K562 (cell line): ENCODE measurements at regions not wholly inside any gene's neighbourhood (a gene's known extent, or its start where the extent isn't known, plus 50 kb on each side); places are given as distances from the start of the nearest gene placed in this dataset.

Experiments
- ATAC-seq: fragments of 200-7000 bp; cut with Tn5 transposase; 3 replicates; pipeline ENCODE4 v1.9.1; 2020; ENCODE audit warnings: moderate library complexity
- BruUV-seq: library from RNA; stranded (reverse); fragments of 400-500 nt; replicated peaks from 2 replicates; lab custom pipeline; 2021; lab: Mats Ljungman, UMichigan
- CTCF ChIA-PET: fragments of 300-600 bp; formaldehyde crosslinking; extraction: SDS; loops from one replicate; lab custom pipeline; 2021; ENCODE audit warnings: low intra/inter-chr PET ratio; lab: Yijun Ruan, JAX
- POLR2A ChIA-PET: fragments of 300-600, 350-650 bp; sonication (Branson Sonifier 250); formaldehyde crosslinking; extraction: SDS; loops from one replicate; lab custom pipeline; 2021; ENCODE audit warnings: antibody characterized with exemption, inconsistent platforms; lab: Yijun Ruan, JAX
- DNase-seq, 4 experiments: peaks; one replicate each; pipeline versions ENCODE4 v3.0.0 to v3.0.0-alpha.2; 2011 to 2018; ENCODE audit warnings: low spot score in 3 of 4, mixed read lengths in 3 of 4; ENCODE audit errors: extremely low read depth in 1 of 4
- FAIRE-seq: peaks from 2 replicates; lab custom pipeline; 2011; peaks lifted over from hg19 to GRCh38; lab: Jason Lieb, UNC
- H2AFZ ChIP-seq: 2 replicates; pipeline ENCODE4 v1.6.0; 2011; ENCODE audit warnings: low read depth, low read length, control low read depth, inconsistent platforms
- H3K27ac ChIP-seq: fragments of 200-600 bp; 3 replicates; pipeline ENCODE4 v1.8.0; 2011; ENCODE audit warnings: low read depth, mild to moderate bottlenecking, control low read depth, inconsistent platforms, low read length, moderate library complexity, mixed read lengths; ENCODE audit errors: extremely low read depth
- H3K27me3 ChIP-seq, 2 experiments: fragments of 300-600 bp in 1 of 2; 2 replicates in 1 of 2; 3 replicates in 1 of 2; pipeline versions ENCODE4 v1.6.0 to v1.8.0; 2011; ENCODE audit warnings: inconsistent platforms in 2 of 2, low read length in 2 of 2, mild to moderate bottlenecking in 1 of 2, mixed read lengths in 1 of 2, moderate library complexity in 1 of 2; ENCODE audit not compliant: control insufficient read depth in 2 of 2, insufficient read depth in 2 of 2
- H3K36me3 ChIP-seq: fragments of 300-600 bp; 3 replicates; pipeline ENCODE4 v1.8.0; 2011; ENCODE audit warnings: mild to moderate bottlenecking, low read length, inconsistent platforms; ENCODE audit not compliant: control insufficient read depth, insufficient read depth
- H3K4me1 ChIP-seq, 2 experiments: fragments of 200-600 bp in 1 of 2; replicated peaks in 1 of 2; 2 replicates in 1 of 2; 3 replicates in 1 of 2; pipeline versions ENCODE4 v1.5.1 to v1.8.0; 2011; ENCODE audit warnings: inconsistent platforms in 2 of 2, low read length in 2 of 2, mild to moderate bottlenecking in 1 of 2, mixed read lengths in 1 of 2, moderate library complexity in 1 of 2; ENCODE audit not compliant: control insufficient read depth in 2 of 2, insufficient read depth in 2 of 2
- H3K4me2 ChIP-seq: 2 replicates; pipeline ENCODE4 v1.6.1; 2011; ENCODE audit warnings: low read length, control low read depth, inconsistent platforms, mixed read lengths; ENCODE audit not compliant: insufficient read depth
- H3K4me3 ChIP-seq: fragments of 200-600 bp; sonication (generic), shearing (Covaris generic); 2 replicates; pipeline ENCODE4 v1.5.1; 2016; ENCODE audit warnings: control low read depth, inconsistent platforms
- H3K79me2 ChIP-seq: fragments of 200-600 bp; 3 replicates; pipeline ENCODE4 v1.8.0; 2011; ENCODE audit warnings: low read length, inconsistent platforms; ENCODE audit not compliant: control insufficient read depth, insufficient read depth
- H3K9ac ChIP-seq, 2 experiments: 2 replicates each; pipeline versions ENCODE4 v1.6.0 to v1.6.1; 2011; ENCODE audit warnings: low read depth in 2 of 2, low read length in 2 of 2, control low read depth in 1 of 2, inconsistent platforms in 1 of 2, mild to moderate bottlenecking in 1 of 2, mixed read lengths in 1 of 2; ENCODE audit not compliant: insufficient read depth in 1 of 2
- H3K9me1 ChIP-seq: one replicate; pipeline ENCODE4 v1.6.0; 2011; ENCODE audit warnings: inconsistent platforms, mild to moderate bottlenecking, low read length, moderate library complexity; ENCODE audit not compliant: control insufficient read depth, insufficient read depth
- H3K9me3 ChIP-seq: replicated peaks from 2 replicates; pipeline ENCODE4 v1.5.1; 2011; ENCODE audit warnings: low read depth, low read length, inconsistent platforms; ENCODE audit not compliant: control insufficient read depth, insufficient read depth
- H4K20me1 ChIP-seq: replicated peaks from 2 replicates; pipeline ENCODE4 v1.6.1; 2011; ENCODE audit warnings: low read length, inconsistent platforms, mixed read lengths; ENCODE audit not compliant: control insufficient read depth, insufficient read depth
- FOXO4 ChIP-seq: fragments of 450-650 bp; formaldehyde crosslinking; IDR thresholded peaks from 2 replicates; pipeline ENCODE4 v1.4.0; 2020; ENCODE audit warnings: mild to moderate bottlenecking, moderate library complexity
- FOXP4 ChIP-seq: sonication (generic); formaldehyde crosslinking; IDR thresholded peaks from 2 replicates; pipeline ENCODE4 v1.8.0; 2022; ENCODE audit warnings: mild to moderate bottlenecking, missing genetic modification reagents, borderline replicate concordance
- MEIS2 ChIP-seq: fragments of 450-650 bp; IDR thresholded peaks from 2 replicates; pipeline ENCODE4 v1.6.1; 2014; ENCODE audit warnings: mild to moderate bottlenecking; ENCODE audit not compliant: partially characterized antibody
- NBN ChIP-seq: fragments of 450-650 bp; IDR thresholded peaks from 2 replicates; pipeline ENCODE4 v1.6.1; 2016; ENCODE audit warnings: low read depth, mild to moderate bottlenecking
- OTX1 ChIP-seq: fragments of 450-650 bp; formaldehyde crosslinking; IDR thresholded peaks from 2 replicates; pipeline ENCODE4 v1.4.0; 2022; ENCODE audit warnings: mild to moderate bottlenecking
- RFX5 ChIP-seq: IDR thresholded peaks from 2 replicates; pipeline ENCODE4 v1.6.1; 2011; ENCODE audit warnings: low read depth, mild to moderate bottlenecking, improper control_type of control experiment, low read length
- SAFB ChIP-seq: fragments of 200-400 bp; formaldehyde crosslinking; IDR thresholded peaks from 2 replicates; pipeline ENCODE4 v1.6.1; 2017; ENCODE audit warnings: low read depth, low read length, borderline replicate concordance
- SREBF1 ChIP-seq: fragments of 150-350 bp; IDR thresholded peaks from 2 replicates; pipeline ENCODE4 v1.6.1; 2014; ENCODE audit warnings: antibody characterized with exemption, low read depth, low read length, borderline replicate concordance
- TAF15 ChIP-seq: fragments of 200-400 bp; formaldehyde crosslinking; IDR thresholded peaks from 2 replicates; pipeline ENCODE4 v1.6.1; 2017; ENCODE audit warnings: mild to moderate bottlenecking, low read depth, low read length, moderate library complexity
- TFE3 ChIP-seq: fragments of 450-650 bp; formaldehyde crosslinking; IDR thresholded peaks from 2 replicates; pipeline ENCODE4 v1.4.0; 2020; ENCODE audit warnings: mild to moderate bottlenecking, mixed read lengths
- THRAP3 ChIP-seq: fragments of 450-650 bp; IDR thresholded peaks from 2 replicates; pipeline ENCODE4 v1.6.1; 2016; ENCODE audit warnings: mild to moderate bottlenecking, inconsistent platforms, borderline replicate concordance
- TOE1 ChIP-seq, 2 experiments: fragments of 450-650 bp in 1 of 2; sonication (generic) in 1 of 2; formaldehyde crosslinking in 1 of 2; IDR thresholded peaks; 2 replicates each; pipeline versions ENCODE4 v1.7.1 to v1.8.0; 2016 to 2022; ENCODE audit warnings: borderline replicate concordance in 2 of 2, mild to moderate bottlenecking in 2 of 2, antibody characterized with exemption in 1 of 2, inconsistent platforms in 1 of 2, low read depth in 1 of 2, missing genetic modification reagents in 1 of 2, moderate library complexity in 1 of 2
- WHSC1 ChIP-seq: IDR thresholded peaks from one replicate; pipeline ENCODE4 v1.6.1; 2012; ENCODE audit warnings: low read length, control low read depth, inconsistent platforms
- ZNF253 ChIP-seq: fragments of 250-450 bp; sonication (Bioruptor Pico); conservative IDR thresholded peaks from 2 replicates; pipeline ENCODE4 v1.6.1; 2021; ENCODE audit warnings: mild to moderate bottlenecking
- ZNF551 ChIP-seq: fragments of 250-450 bp; sonication (Bioruptor Pico); IDR thresholded peaks from 2 replicates; pipeline ENCODE4 v1.5.0; 2021; ENCODE audit warnings: mild to moderate bottlenecking, moderate library complexity
- ZNF583 ChIP-seq: fragments of 250-450 bp; sonication (Bioruptor Pico); IDR thresholded peaks from 2 replicates; pipeline ENCODE4 v1.4.0; 2020
- ZNF778 ChIP-seq: fragments of 450-650 bp; formaldehyde crosslinking; IDR thresholded peaks from 2 replicates; pipeline ENCODE4 v1.4.0; 2020; ENCODE audit warnings: mild to moderate bottlenecking, moderate library complexity
- WGBS: fragments of 100-300 bp; shearing (Covaris generic); methylation state at CpG from one replicate; pipeline ENCODE4 v1.1.6; 2016; ENCODE audit warnings: low coverage, mixed read lengths; ENCODE audit not compliant: insufficient coverage; ENCODE audit errors: missing lambda C conversion rate; 5-methylcytosine and 5-hydroxymethylcytosine counted together
- in situ Hi-C: fragments of 300-500 bp; cut with MboI; formaldehyde crosslinking; loops from 4 replicates; pipeline ENCODE4 v1.15.0; 2018; ENCODE audit warnings: inconsistent platforms, mixed read lengths
- intact Hi-C: fragments of 100-400 bp; cut with micrococcal nuclease; formaldehyde crosslinking; loops from 2 replicates; pipeline ENCODE4 v1.14.2; 2022

- TF ChIP-seq TOE1 (IDR thresholded peaks at IDR 0.05; ENCODE audit: borderline replicate concordance) (no peak), TOE1 (CRISPR knock-in tag; IDR thresholded peaks at IDR 0.05; ENCODE audit: borderline replicate concordance, low read depth) (no peak)
Measured at GRCh38 chr5:168216989-168217388, 74.5 kb upstream of the WWC1 start (continued).

- 0% methylated on average over 7 of the region's 7 CpGs for WGBS
- no TSS peak for BruUV-seq
- Histone ChIP-seq H3K79me2 (no peaks in the 10 kb centered on the region), H3K27me3 (no peaks in the 10 kb centered on the region; a peak in 1 of 5 replicates), H2AFZ (no peak overlapping the region), H3K4me2 (no peak overlapping the region), H3K4me1 (no peaks in the 10 kb centered on the region), H3K9me3 (no peaks in the 10 kb centered on the region), H3K9me1 (no peaks in the 10 kb centered on the region), H3K36me3 (no peaks in the 10 kb centered on the region), H3K9ac (no peak overlapping the region), H3K27ac (no peak overlapping the region), H4K20me1 (no peaks in the 10 kb centered on the region), H3K4me3 (no peak overlapping the region)
- DNase-seq (no peak), FAIRE-seq (no peak), ATAC-seq (no peak)
- POLR2A ChIA-PET, result no interaction called here
- CTCF ChIA-PET, result no interaction called here
- in situ Hi-C loops (no loop called here), intact Hi-C loops (no loop called here)
- TF ChIP-seq TFE3 (CRISPR knock-in tag) (no peak), WHSC1 (no peak), SAFB (no peak), TAF15 (no peak), FOXO4 (CRISPR knock-in tag) (no peak), FOXP4 (CRISPR knock-in tag) (no peak), NBN (no peak), ZNF778 (CRISPR knock-in tag) (no peak), RFX5 (no peak), ZNF253 (CRISPR knock-in tag) (no peak), SREBF1 (no peak), MEIS2 (no peak), THRAP3 (no peak), ZNF583 (CRISPR knock-in tag) (no peak), OTX1 (CRISPR knock-in tag) (no peak), ZNF551 (CRISPR knock-in tag) (no peak)
Measured at GRCh38 chr5:168217497-168217896, 73.9 kb upstream of the WWC1 start.
